ENCODE measurements at regions not wholly inside any gene's neighbourhood (a gene's known extent, or its start where the extent isn't known, plus 50 kb on each side); places are given as distances from the start of the nearest gene placed in this dataset.

DNA sequence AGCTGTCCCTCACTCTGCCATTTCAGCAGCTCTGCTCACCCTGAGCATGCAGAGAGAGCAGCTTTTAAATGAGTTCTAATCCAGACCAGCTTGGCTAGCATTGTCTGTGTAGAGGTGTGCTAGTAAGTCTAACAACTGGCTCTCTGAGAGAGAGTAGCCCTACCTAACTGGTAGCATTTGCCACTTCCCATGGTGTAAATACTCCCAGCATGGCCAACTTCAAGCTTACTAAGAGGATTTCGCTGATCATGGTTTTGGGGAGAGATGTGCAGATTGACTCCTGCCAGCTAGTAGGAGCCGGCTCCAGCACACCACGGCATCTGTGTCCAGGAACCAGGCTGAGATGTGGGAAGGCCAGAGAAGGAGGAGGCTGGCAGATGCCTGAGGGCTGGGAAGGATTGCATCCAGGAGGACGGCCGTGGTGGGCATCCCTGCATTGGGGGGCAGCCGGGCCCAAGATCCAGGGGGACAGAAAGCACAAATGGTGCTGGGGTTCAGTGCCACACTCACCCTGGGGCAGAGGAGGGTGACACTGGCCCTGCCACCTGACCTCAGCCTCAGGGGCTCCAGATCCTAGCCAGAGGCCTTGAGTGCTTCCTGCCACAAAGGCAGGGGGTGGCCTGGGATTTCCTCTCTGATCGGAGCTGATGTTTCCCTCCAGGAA lies 394.9 kb upstream of the TNRC6C start:
- H4K20me1 ChIP-seq (ENCODE audit: control insufficient read depth, extremely low read depth, insufficient read depth, low read length), result no peaks in the 10 kb centered on the region
- H3K27me3 ChIP-seq (ENCODE audit: control insufficient read depth, insufficient read depth, low read length), result no peaks in the 10 kb centered on the region
- no peak for DNase-seq (ENCODE audit: low read depth in 2 of 2)

DNA sequence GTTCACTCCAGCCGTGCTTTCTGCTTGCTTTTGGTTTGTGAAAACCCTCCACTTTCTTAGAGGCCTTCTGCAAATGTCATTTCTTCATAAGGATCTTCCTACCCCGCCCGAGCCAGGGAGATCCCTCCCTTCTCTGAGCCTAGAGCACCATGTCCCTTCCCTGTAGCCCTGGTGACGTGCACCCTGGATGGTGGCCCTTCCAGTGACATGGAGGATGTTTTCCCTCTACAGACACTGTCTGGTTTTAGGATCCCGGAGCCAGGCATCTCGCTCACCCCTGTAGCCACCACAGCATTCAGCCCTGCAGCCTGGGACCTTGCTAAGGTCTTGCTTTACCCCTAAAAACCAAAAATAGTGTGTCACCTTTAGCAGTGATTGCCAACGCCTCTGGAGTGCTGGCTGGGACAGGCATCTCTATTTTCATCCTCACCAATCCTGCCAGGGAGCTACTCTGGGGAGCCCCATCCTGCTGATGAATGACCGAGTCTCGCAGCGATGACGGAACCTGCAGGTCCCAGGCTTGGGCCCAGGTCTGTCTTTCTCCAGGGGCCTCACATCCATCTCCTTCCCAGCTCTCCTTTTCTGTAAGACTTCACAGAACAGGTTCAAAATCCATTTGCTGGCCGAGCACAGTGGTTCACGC lies 394.1 kb upstream of the TNRC6C start:
- Histone ChIP-seq H3K4me2 (ENCODE audit: extremely low read depth, insufficient read depth, low read length) (no peak overlapping the region), H3K9me3 (ENCODE audit: control insufficient read depth, insufficient read depth, low read depth, low read length) (no peaks in the 10 kb centered on the region), H3K27ac (ENCODE audit: insufficient read depth, low read length) (no peak overlapping the region), H3K79me2 (ENCODE audit: control insufficient read depth, insufficient read depth, low read length) (no peaks in the 10 kb centered on the region), H3K4me3 (replicated peaks in 1 of 4; ENCODE audit: control extremely low read depth in 1 of 4, insufficient read depth in 1 of 4, low read depth in 3 of 4, low read length in 4 of 4) (no peak overlapping the region), H3K9ac (ENCODE audit: insufficient read depth, low read length) (no peak overlapping the region), H2AFZ (ENCODE audit: low read length) (no peak overlapping the region), H3K36me3 (ENCODE audit: control insufficient read depth, insufficient read depth, low read length) (no peaks in the 10 kb centered on the region), H3K27me3 (ENCODE audit: control insufficient read depth, insufficient read depth, low read length) (no peaks in the 10 kb centered on the region), H4K20me1 (ENCODE audit: control insufficient read depth, extremely low read depth, insufficient read depth, low read length) (no peaks in the 10 kb centered on the region), H3K4me1 (ENCODE audit: control insufficient read depth, extremely low read depth, insufficient read depth, low read length) (no peaks in the 10 kb centered on the region)
- no peak for TF ChIP-seq EZH2 (IDR thresholded peaks at IDR 0.05; ENCODE audit: low read length, missing control alignments)
- TF ChIP-seq, protein P1, sequence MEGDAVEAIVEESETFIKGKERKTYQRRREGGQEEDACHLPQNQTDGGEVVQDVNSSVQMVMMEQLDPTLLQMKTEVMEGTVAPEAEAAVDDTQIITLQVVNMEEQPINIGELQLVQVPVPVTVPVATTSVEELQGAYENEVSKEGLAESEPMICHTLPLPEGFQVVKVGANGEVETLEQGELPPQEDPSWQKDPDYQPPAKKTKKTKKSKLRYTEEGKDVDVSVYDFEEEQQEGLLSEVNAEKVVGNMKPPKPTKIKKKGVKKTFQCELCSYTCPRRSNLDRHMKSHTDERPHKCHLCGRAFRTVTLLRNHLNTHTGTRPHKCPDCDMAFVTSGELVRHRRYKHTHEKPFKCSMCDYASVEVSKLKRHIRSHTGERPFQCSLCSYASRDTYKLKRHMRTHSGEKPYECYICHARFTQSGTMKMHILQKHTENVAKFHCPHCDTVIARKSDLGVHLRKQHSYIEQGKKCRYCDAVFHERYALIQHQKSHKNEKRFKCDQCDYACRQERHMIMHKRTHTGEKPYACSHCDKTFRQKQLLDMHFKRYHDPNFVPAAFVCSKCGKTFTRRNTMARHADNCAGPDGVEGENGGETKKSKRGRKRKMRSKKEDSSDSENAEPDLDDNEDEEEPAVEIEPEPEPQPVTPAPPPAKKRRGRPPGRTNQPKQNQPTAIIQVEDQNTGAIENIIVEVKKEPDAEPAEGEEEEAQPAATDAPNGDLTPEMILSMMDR (conservative IDR thresholded peaks at IDR 0.05 in 1 of 2, IDR thresholded peaks at IDR 0.05 in 1 of 2; ENCODE audit: low read depth in 1 of 2, low read length in 2 of 2), result no peak
- DNase-seq (ENCODE audit: low read depth in 2 of 2), result no peak

More for the DNA sequence above, 394.9 kb upstream of the TNRC6C start:
- Histone ChIP-seq H3K79me2 (ENCODE audit: control insufficient read depth, insufficient read depth, low read length) (no peaks in the 10 kb centered on the region), H3K9me3 (ENCODE audit: control insufficient read depth, insufficient read depth, low read depth, low read length) (no peaks in the 10 kb centered on the region), H3K4me2 (ENCODE audit: extremely low read depth, insufficient read depth, low read length) (no peak overlapping the region), H3K9ac (ENCODE audit: insufficient read depth, low read length) (no peak overlapping the region), H3K4me3 (replicated peaks in 1 of 4; ENCODE audit: control extremely low read depth in 1 of 4, insufficient read depth in 1 of 4, low read depth in 3 of 4, low read length in 4 of 4) (no peak overlapping the region), H3K4me1 (ENCODE audit: control insufficient read depth, extremely low read depth, insufficient read depth, low read length) (no peaks in the 10 kb centered on the region), H3K36me3 (ENCODE audit: control insufficient read depth, insufficient read depth, low read length) (no peaks in the 10 kb centered on the region), H3K27ac (ENCODE audit: insufficient read depth, low read length) (no peak overlapping the region), H2AFZ (ENCODE audit: low read length) (no peak overlapping the region)
- no peak for TF ChIP-seq EZH2 (IDR thresholded peaks at IDR 0.05; ENCODE audit: low read length, missing control alignments)
- TF ChIP-seq, protein P1 (conservative IDR thresholded peaks at IDR 0.05 in 1 of 2, IDR thresholded peaks at IDR 0.05 in 1 of 2; ENCODE audit: low read depth in 1 of 2, low read length in 2 of 2), result no peak

DNA sequence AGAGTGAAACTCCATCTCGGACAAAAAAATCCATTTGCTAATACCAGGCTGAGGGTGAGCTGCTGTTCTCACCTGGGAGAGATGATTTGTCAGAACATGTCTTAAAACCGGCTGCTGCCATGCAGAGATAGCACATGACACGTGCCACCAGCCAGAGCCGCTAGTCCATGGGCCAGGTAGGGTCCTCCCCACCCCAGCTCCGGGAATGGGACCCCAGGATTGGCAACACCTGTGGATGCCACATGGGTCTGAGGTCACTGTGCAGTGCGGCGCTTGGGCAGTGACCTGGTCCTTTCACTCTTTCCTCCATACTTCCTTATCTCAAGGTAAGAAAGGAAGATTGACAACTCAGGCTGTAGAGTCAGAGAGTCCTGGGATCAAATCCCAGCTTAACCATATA lies 393.3 kb upstream of the TNRC6C start:
- Histone ChIP-seq H3K9ac (ENCODE audit: insufficient read depth, low read length) (no peak overlapping the region), H3K27me3 (ENCODE audit: control insufficient read depth, insufficient read depth, low read length) (no peaks in the 10 kb centered on the region)

More for the DNA sequence above, 393.3 kb upstream of the TNRC6C start:
- no peak overlapping the region for H3K4me2 ChIP-seq (ENCODE audit: extremely low read depth, insufficient read depth, low read length)
- no peaks in the 10 kb centered on the region for H3K79me2 ChIP-seq (ENCODE audit: control insufficient read depth, insufficient read depth, low read length)
- no peak for TF ChIP-seq EZH2 (IDR thresholded peaks at IDR 0.05; ENCODE audit: low read length, missing control alignments)
- TF ChIP-seq, protein P1 (conservative IDR thresholded peaks at IDR 0.05 in 1 of 2, IDR thresholded peaks at IDR 0.05 in 1 of 2; ENCODE audit: low read depth in 1 of 2, low read length in 2 of 2), result no peak
- H3K4me3 ChIP-seq (replicated peaks in 1 of 4; ENCODE audit: control extremely low read depth in 1 of 4, insufficient read depth in 1 of 4, low read depth in 3 of 4, low read length in 4 of 4), result no peak overlapping the region
- H3K9me3 ChIP-seq (ENCODE audit: control insufficient read depth, insufficient read depth, low read depth, low read length), result no peaks in the 10 kb centered on the region
- no peak overlapping the region for H3K27ac ChIP-seq (ENCODE audit: insufficient read depth, low read length)
- H4K20me1 ChIP-seq (ENCODE audit: control insufficient read depth, extremely low read depth, insufficient read depth, low read length), result no peaks in the 10 kb centered on the region
- no peaks in the 10 kb centered on the region for H3K36me3 ChIP-seq (ENCODE audit: control insufficient read depth, insufficient read depth, low read length)
- H2AFZ ChIP-seq (ENCODE audit: low read length), result no peak overlapping the region
- H3K4me1 ChIP-seq (ENCODE audit: control insufficient read depth, extremely low read depth, insufficient read depth, low read length), result no peaks in the 10 kb centered on the region
- DNase-seq (ENCODE audit: low read depth in 2 of 2), result no peak
